NCI-H774 (cell line): ENCODE measurements at regions not wholly inside any gene's neighbourhood (a gene's known extent, or its start where the extent isn't known, plus 50 kb on each side); places are given as distances from the start of the nearest gene placed in this dataset.
A peak's percentile ranks its signal among the peaks of the same experiment; 100 is the strongest.

Source experiments
- DNase-seq: peaks from one replicate; lab custom pipeline; 2025; lab: John Stamatoyannopoulos, UW

- DNase-seq, result no peak
Measured at GRCh38 chr21:28749536-28749935, 243.1 kb downstream of the LTN1 start.

- no peak for DNase-seq
Measured at GRCh38 chr21:28747464-28747863, 245.2 kb downstream of the LTN1 start.

- DNase-seq, result no peak
Measured at GRCh38 chr21:28746166-28746565, 246.5 kb downstream of the LTN1 start.

GRCh38 chr21:28745131-28746016 lies 247.3 kb downstream of the LTN1 start:
- peak; percentile 73 for DNase-seq

- no peak for DNase-seq
Measured at GRCh38 chr21:28743723-28744122, 249.0 kb downstream of the LTN1 start.

GRCh38 chr21:28742527-28742926 lies 250.2 kb downstream of the LTN1 start:
- no peak for DNase-seq

- no peak for DNase-seq
Measured at GRCh38 chr21:28740125-28740524, 252.6 kb downstream of the LTN1 start.

- no peak for DNase-seq
Measured at GRCh38 chr21:28738882-28739281, 253.8 kb downstream of the LTN1 start.

GRCh38 chr21:28738420-28738704 lies 254.3 kb downstream of the LTN1 start:
- DNase-seq, result no peak

GRCh38 chr21:28737674-28738419 lies 254.8 kb downstream of the LTN1 start:
- DNase-seq, result peak; percentile 16

GRCh38 chr21:28734522-28735175 lies 258.0 kb downstream of the LTN1 start:
- DNase-seq, result no peak

- DNase-seq, result no peak
Measured at GRCh38 chr21:28731700-28732321, 260.9 kb downstream of the LTN1 start.

GRCh38 chr21:28729887-28730286 lies 262.8 kb downstream of the LTN1 start:
- no peak for DNase-seq

GRCh38 chr21:28727809-28728208 lies 264.9 kb downstream of the LTN1 start:
- DNase-seq, result no peak

GRCh38 chr21:28725396-28725795 lies 267.3 kb downstream of the LTN1 start:
- DNase-seq, result no peak

- DNase-seq, result no peak
Measured at GRCh38 chr21:28723646-28724045, 269.0 kb downstream of the LTN1 start.

GRCh38 chr21:28719723-28720122 lies 273.0 kb downstream of the LTN1 start:
- no peak for DNase-seq

- peak; percentile 72 for DNase-seq
Measured at GRCh38 chr21:28714777-28715464, 277.8 kb downstream of the LTN1 start.

GRCh38 chr21:28712411-28712810 lies 280.3 kb downstream of the LTN1 start:
- no peak for DNase-seq

GRCh38 chr21:28705616-28706015 lies 287.1 kb downstream of the LTN1 start:
- no peak for DNase-seq

- DNase-seq, result peak; percentile 67
Measured at GRCh38 chr21:28704746-28705145, 287.9 kb downstream of the LTN1 start.

GRCh38 chr21:28703861-28704260 lies 288.8 kb downstream of the LTN1 start:
- no peak for DNase-seq
